Lower leg skin (tissue), 3 donors: ENCODE measurements at regions not wholly inside any gene's neighbourhood (a gene's known extent, or its start where the extent isn't known, plus 50 kb on each side); places are given as distances from the start of the nearest gene placed in this dataset.

Experiments used
- CTCF ChIP-seq, 3 donors: fragments of 450-650 bp; IDR thresholded peaks; one replicate each; pipeline ENCODE4 v1.5.1; 2016; ENCODE audit warnings: antibody characterized with exemption in 3 of 3, mild to moderate bottlenecking in 3 of 3, moderate library complexity in 2 of 3
- POLR2A ChIP-seq, 2 donors: fragments of 450-650 bp; IDR thresholded peaks; one replicate each; pipeline ENCODE4 v1.6.1; 2016 to 2017; ENCODE audit warnings: antibody characterized with exemption in 2 of 2, mild to moderate bottlenecking in 1 of 2, moderate library complexity in 1 of 2

DNA sequence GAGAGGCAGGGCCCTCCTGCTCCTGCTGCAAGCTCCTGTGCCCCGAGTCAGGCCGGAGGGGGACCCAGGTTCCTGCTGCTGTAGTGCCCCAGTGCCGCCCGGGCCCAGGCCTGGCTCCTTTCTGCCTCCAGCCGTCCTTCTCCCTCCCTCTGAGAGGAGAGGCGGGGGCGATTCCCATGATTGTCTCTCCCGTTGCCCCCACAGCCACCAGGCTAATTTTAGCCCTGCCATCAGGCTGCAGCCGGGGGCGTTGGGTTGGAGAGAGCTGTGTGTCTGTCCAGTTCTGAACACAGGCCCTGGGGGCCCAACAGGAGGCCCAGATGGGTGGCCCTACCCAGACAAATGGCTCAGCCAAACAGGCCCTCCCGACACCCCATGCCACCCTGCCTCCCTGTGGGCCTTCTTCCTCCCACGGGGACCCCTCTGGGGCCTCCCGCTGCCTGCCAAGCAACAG, 214.8 kb downstream of the TBC1D2B start:
- no peak for TF ChIP-seq CTCF (IDR thresholded peaks at IDR 0.05)
- no peak for TF ChIP-seq POLR2A (IDR thresholded peaks at IDR 0.05)
